IPS-15b (cell line): ENCODE measurements at regions not wholly inside any gene's neighbourhood (a gene's known extent, or its start where the extent isn't known, plus 50 kb on each side); places are given as distances from the start of the nearest gene placed in this dataset.
"Not testable (repeated sequence)": the region's sequence is repeated elsewhere in the genome, so short reads cannot be mapped to it uniquely, and the experiment has no call there.

Experiments
- H3K27me3 ChIP-seq: one replicate; pipeline ENCODE4 v1.6.1; 2013; ENCODE audit warnings: low read length; ENCODE audit not compliant: control insufficient read depth, insufficient read depth
- H3K36me3 ChIP-seq: one replicate; pipeline ENCODE4 v1.6.1; 2013; ENCODE audit warnings: low read length; ENCODE audit not compliant: control insufficient read depth, insufficient read depth
- H3K4me1 ChIP-seq: one replicate; pipeline ENCODE4 v1.6.1; 2013; ENCODE audit warnings: mild to moderate bottlenecking, low read length; ENCODE audit not compliant: control insufficient read depth, insufficient read depth
- H3K4me3 ChIP-seq: one replicate; pipeline ENCODE4 v1.5.1; 2013; ENCODE audit warnings: low read depth, low read length
- H3K9ac ChIP-seq: one replicate; pipeline ENCODE4 v1.6.1; 2013; ENCODE audit warnings: low read depth, mild to moderate bottlenecking, low read length
- H3K9me3 ChIP-seq: one replicate; pipeline ENCODE4 v1.6.1; 2013; ENCODE audit warnings: mild to moderate bottlenecking, low read length; ENCODE audit not compliant: control insufficient read depth, insufficient read depth

GRCh38 chr1:238710697-238711096, 675.7 kb upstream of the CHRM3 start:
- Histone ChIP-seq H3K4me1 (no peaks in the 10 kb centered on the region), H3K9me3 (no peaks in the 10 kb centered on the region), H3K4me3 (no peak overlapping the region), H3K27me3 (no peaks in the 10 kb centered on the region), H3K36me3 (no peaks in the 10 kb centered on the region), H3K9ac (no peak overlapping the region)

- Histone ChIP-seq H3K36me3 (no peaks in the 10 kb centered on the region), H3K9ac (no peak overlapping the region), H3K4me1 (no peaks in the 10 kb centered on the region), H3K4me3 (no peak overlapping the region), H3K27me3 (no peaks in the 10 kb centered on the region), H3K9me3 (no peaks in the 10 kb centered on the region)
Measured at GRCh38 chr1:238701024-238701423, 685.3 kb upstream of the CHRM3 start.

- Histone ChIP-seq H3K27me3 (no peaks in the 10 kb centered on the region), H3K9ac (no peak overlapping the region), H3K9me3 (no peaks in the 10 kb centered on the region), H3K4me1 (no peaks in the 10 kb centered on the region), H3K4me3 (no peak overlapping the region), H3K36me3 (no peaks in the 10 kb centered on the region)
Measured at GRCh38 chr1:238690415-238690814, 696.0 kb upstream of the CHRM3 start.

- H3K4me1 ChIP-seq, H3K36me3 ChIP-seq, H3K9ac ChIP-seq, H3K9me3 ChIP-seq, H3K27me3 ChIP-seq, H3K4me3 ChIP-seq: not testable (repeated sequence)
Measured at GRCh38 chr1:238684576-238684975, 701.8 kb upstream of the CHRM3 start.

- Histone ChIP-seq H3K4me1 (no peaks in the 10 kb centered on the region), H3K4me3 (no peak overlapping the region), H3K9ac (no peak overlapping the region), H3K36me3 (no peaks in the 10 kb centered on the region), H3K27me3 (no peaks in the 10 kb centered on the region), H3K9me3 (no peaks in the 10 kb centered on the region)
Measured at GRCh38 chr1:238681451-238681850, 704.9 kb upstream of the CHRM3 start.

- no peaks in the 10 kb centered on the region for H3K27me3 ChIP-seq
- no peaks in the 10 kb centered on the region for H3K9me3 ChIP-seq
- H3K36me3 ChIP-seq: no peaks in the 10 kb centered on the region
- no peak overlapping the region for H3K4me3 ChIP-seq
- no peaks in the 10 kb centered on the region for H3K4me1 ChIP-seq
- no peak overlapping the region for H3K9ac ChIP-seq
Measured at GRCh38 chr1:238681021-238681420, 705.3 kb upstream of the CHRM3 start.

- H3K9me3 ChIP-seq: no peaks in the 10 kb centered on the region
- no peaks in the 10 kb centered on the region for H3K4me1 ChIP-seq
- H3K4me3 ChIP-seq: no peak overlapping the region
- H3K36me3 ChIP-seq: no peaks in the 10 kb centered on the region
- no peak overlapping the region for H3K9ac ChIP-seq
- H3K27me3 ChIP-seq: no peaks in the 10 kb centered on the region
Measured at GRCh38 chr1:238677567-238677966, 708.8 kb upstream of the CHRM3 start.

GRCh38 chr1:238675221-238675620, 711.1 kb upstream of the CHRM3 start:
- Histone ChIP-seq H3K4me3 (no peak overlapping the region), H3K9ac (no peak overlapping the region), H3K4me1 (no peaks in the 10 kb centered on the region), H3K36me3 (no peaks in the 10 kb centered on the region), H3K27me3 (no peaks in the 10 kb centered on the region), H3K9me3 (no peaks in the 10 kb centered on the region)

- Histone ChIP-seq H3K4me1 (no peaks in the 10 kb centered on the region), H3K27me3 (no peaks in the 10 kb centered on the region), H3K36me3 (no peaks in the 10 kb centered on the region), H3K9ac (no peak overlapping the region), H3K9me3 (no peaks in the 10 kb centered on the region), H3K4me3 (no peak overlapping the region)
Measured at GRCh38 chr1:238674316-238674715, 712.1 kb upstream of the CHRM3 start.

GRCh38 chr1:238673561-238673960, 712.8 kb upstream of the CHRM3 start:
- no peaks in the 10 kb centered on the region for H3K36me3 ChIP-seq

GRCh38 chr1:238672806-238673205, 713.6 kb upstream of the CHRM3 start:
- no peak overlapping the region for H3K4me3 ChIP-seq
- no peaks in the 10 kb centered on the region for H3K4me1 ChIP-seq
- H3K36me3 ChIP-seq: no peaks in the 10 kb centered on the region
- H3K27me3 ChIP-seq: no peaks in the 10 kb centered on the region
- no peak overlapping the region for H3K9ac ChIP-seq
- H3K9me3 ChIP-seq: no peaks in the 10 kb centered on the region

More at GRCh38 chr1:238673561-238673960, 712.8 kb upstream of the CHRM3 start:
- Histone ChIP-seq H3K27me3 (no peaks in the 10 kb centered on the region), H3K9ac (no peak overlapping the region), H3K4me3 (no peak overlapping the region), H3K9me3 (no peaks in the 10 kb centered on the region), H3K4me1 (no peaks in the 10 kb centered on the region)

GRCh38 chr1:238672262-238672661, 714.1 kb upstream of the CHRM3 start:
- Histone ChIP-seq H3K27me3 (no peaks in the 10 kb centered on the region), H3K9ac (no peak overlapping the region), H3K36me3 (no peaks in the 10 kb centered on the region), H3K4me1 (no peaks in the 10 kb centered on the region), H3K9me3 (no peaks in the 10 kb centered on the region), H3K4me3 (no peak overlapping the region)

- no peaks in the 10 kb centered on the region for H3K36me3 ChIP-seq
- no peak overlapping the region for H3K9ac ChIP-seq
- H3K27me3 ChIP-seq: no peaks in the 10 kb centered on the region
- no peaks in the 10 kb centered on the region for H3K9me3 ChIP-seq
- no peaks in the 10 kb centered on the region for H3K4me1 ChIP-seq
- H3K4me3 ChIP-seq: no peak overlapping the region
Measured at GRCh38 chr1:238664139-238664538, 722.2 kb upstream of the CHRM3 start.
